IMR-90 (cell line): ENCODE measurements at regions not wholly inside any gene's neighbourhood (a gene's known extent, or its start where the extent isn't known, plus 50 kb on each side); places are given as distances from the start of the nearest gene placed in this dataset.
"Not testable (repeated sequence)": the region's sequence is repeated elsewhere in the genome, so short reads cannot be mapped to it uniquely, and the experiment has no call there.

ENCODE experiments used
- ATAC-seq: fragments of 200-7000 bp; cut with Tn5 transposase; 2 replicates; pipeline ENCODE4 v1.9.1; 2020; ENCODE audit warnings: low read depth, mild to moderate bottlenecking, moderate library complexity
- BruUV-seq: library from RNA; stranded (reverse); fragments of 400-500 nt; replicated peaks from 2 replicates; lab custom pipeline; 2021; lab: Mats Ljungman, UMichigan
- CTCF ChIA-PET: fragments of 300-600 bp; formaldehyde crosslinking; extraction: SDS; loops from one replicate; lab custom pipeline; 2021; ENCODE audit warnings: antibody characterized with exemption; lab: Yijun Ruan, JAX
- POLR2A ChIA-PET: fragments of 300-600 bp; sonication (Branson Sonifier 250); formaldehyde crosslinking; loops from one replicate; lab custom pipeline; 2022; ENCODE audit warnings: antibody characterized with exemption; ENCODE audit not compliant: unreplicated experiment; lab: Charles Lee
- DNase-seq: peaks from one replicate; pipeline ENCODE4 v3.0.0; 2013
- H2AFZ ChIP-seq: replicated peaks from 2 replicates; pipeline ENCODE3; 2013; ENCODE audit warnings: low read length, mild to moderate bottlenecking; ENCODE audit not compliant: poor library complexity
- H2AK5ac ChIP-seq: 2 replicates; pipeline ENCODE4 v1.6.1; 2013; ENCODE audit warnings: low read depth, low read length, inconsistent platforms
- H2AK9ac ChIP-seq: replicated peaks from 2 replicates; pipeline ENCODE3; 2013; ENCODE audit warnings: mild to moderate bottlenecking, low read depth, low read length, moderate library complexity; ENCODE audit not compliant: poor library complexity
- H2BK120ac ChIP-seq: 2 replicates; pipeline ENCODE4 v1.6.1; 2013; ENCODE audit warnings: low read depth, low read length, inconsistent platforms
- H2BK15ac ChIP-seq: 3 replicates; pipeline ENCODE4 v1.6.1; 2013; ENCODE audit warnings: low read depth, low read length, inconsistent platforms
- H2BK20ac ChIP-seq: 2 replicates; pipeline ENCODE4 v1.6.1; 2013; ENCODE audit warnings: low read depth, mild to moderate bottlenecking, inconsistent platforms, low read length, moderate library complexity
- H2BK5ac ChIP-seq: 2 replicates; pipeline ENCODE4 v1.6.1; 2013; ENCODE audit warnings: mild to moderate bottlenecking, low read depth, low read length, inconsistent platforms; ENCODE audit not compliant: poor library complexity, severe bottlenecking
- H3K14ac ChIP-seq: replicated peaks from 2 replicates; pipeline ENCODE4 v1.6.1; 2013; ENCODE audit warnings: low read depth, low read length, inconsistent platforms
- H3K18ac ChIP-seq: 2 replicates; pipeline ENCODE4 v1.6.1; 2013; ENCODE audit warnings: low read depth, low read length, control low read depth
- H3K23ac ChIP-seq: 2 replicates; pipeline ENCODE4 v1.6.1; 2013; ENCODE audit warnings: low read depth, low read length, inconsistent platforms
- H3K27ac ChIP-seq: 2 replicates; pipeline ENCODE4 v1.5.1; 2013; ENCODE audit warnings: mild to moderate bottlenecking, control low read depth, low read length; ENCODE audit not compliant: insufficient read depth
- H3K27me3 ChIP-seq: 2 replicates; pipeline ENCODE4 v1.6.1; 2013; ENCODE audit warnings: low read length; ENCODE audit not compliant: control insufficient read depth, insufficient read depth
- H3K36me3 ChIP-seq: 2 replicates; pipeline ENCODE4 v1.6.1; 2013; ENCODE audit warnings: low read length, mixed read lengths; ENCODE audit not compliant: control insufficient read depth, insufficient read depth
- H3K4ac ChIP-seq: 2 replicates; pipeline ENCODE4 v1.6.1; 2013; ENCODE audit warnings: low read depth, low read length, inconsistent platforms
- H3K4me1 ChIP-seq: 2 replicates; pipeline ENCODE4 v1.6.1; 2013; ENCODE audit warnings: low read length, mixed read lengths; ENCODE audit not compliant: control insufficient read depth, insufficient read depth
- H3K4me2 ChIP-seq: 2 replicates; pipeline ENCODE4 v1.6.1; 2013; ENCODE audit warnings: low read depth, mild to moderate bottlenecking, control low read depth, low read length, moderate library complexity
- H3K4me3 ChIP-seq: 2 replicates; pipeline ENCODE4 v1.5.1; 2013; ENCODE audit warnings: low read depth, mild to moderate bottlenecking, control low read depth, low read length, moderate library complexity; ENCODE audit not compliant: insufficient read depth
- H3K56ac ChIP-seq: 2 replicates; pipeline ENCODE4 v1.6.1; 2013; ENCODE audit warnings: low read length, inconsistent platforms; ENCODE audit not compliant: insufficient read depth; ENCODE audit errors: extremely low read depth
- H3K79me1 ChIP-seq, 2 experiments: 2 replicates each; pipeline ENCODE4 v1.6.1; 2013; ENCODE audit warnings: low read length in 2 of 2, inconsistent platforms in 1 of 2, low read depth in 1 of 2
- H3K9ac ChIP-seq: 2 replicates; pipeline ENCODE4 v1.6.1; 2013; ENCODE audit warnings: low read depth, low read length, control low read depth
- H3K9me1 ChIP-seq: 2 replicates; pipeline ENCODE4 v1.6.1; 2013; ENCODE audit warnings: low read length, inconsistent platforms; ENCODE audit not compliant: insufficient read depth
- H3K9me3 ChIP-seq: 2 replicates; pipeline ENCODE4 v1.6.1; 2013; ENCODE audit warnings: low read length; ENCODE audit not compliant: control insufficient read depth, insufficient read depth
- H4K20me1 ChIP-seq: 2 replicates; pipeline ENCODE4 v1.6.1; 2013; ENCODE audit warnings: low read length, inconsistent platforms; ENCODE audit not compliant: insufficient read depth
- H4K5ac ChIP-seq: 2 replicates; pipeline ENCODE4 v1.6.1; 2013; ENCODE audit warnings: mild to moderate bottlenecking, low read depth, low read length, control low read depth
- H4K8ac ChIP-seq, 2 experiments: 2 replicates each; pipeline ENCODE4 v1.6.1; 2013; ENCODE audit warnings: low read depth in 2 of 2, low read length in 2 of 2, control low read depth in 1 of 2, inconsistent platforms in 1 of 2
- H4K91ac ChIP-seq: 2 replicates; pipeline ENCODE4 v1.6.1; 2013; ENCODE audit warnings: low read depth, low read length, inconsistent platforms; ENCODE audit not compliant: insufficient read depth
- WGBS, 2 experiments: methylation state at CpG; one replicate each; pipeline versions ENCODE4 v1.1.5 to v1.1.7; 2013; ENCODE audit warnings: missing lambda C conversion rate in 2 of 2; ENCODE audit not compliant: insufficient read length in 1 of 2; ENCODE audit errors: extremely low coverage in 2 of 2; 5-methylcytosine and 5-hydroxymethylcytosine counted together
- dilution Hi-C: fragments of 300-500 bp; cut with HindIII; formaldehyde crosslinking; loops from one replicate; pipeline ENCODE4 v1.14.3; 2018; ENCODE audit warnings: low sequenced_read_pairs; ENCODE audit not compliant: unreplicated experiment
- in situ Hi-C: fragments of 300-500 bp; cut with MboI; formaldehyde crosslinking; loops from 3 replicates; pipeline ENCODE4 v1.14.3; 2019; ENCODE audit warnings: low sequenced_read_pairs, inconsistent platforms, mixed read lengths
- intact Hi-C: fragments of 100-400 bp; cut with micrococcal nuclease; formaldehyde crosslinking; loops from 2 replicates; pipeline ENCODE4 v1.10.0; 2022

- H3K4me2 ChIP-seq, H4K91ac ChIP-seq, H4K5ac ChIP-seq, H3K36me3 ChIP-seq, dilution Hi-C loops, H2AK5ac ChIP-seq, H2BK20ac ChIP-seq, H3K27ac ChIP-seq, H2BK15ac ChIP-seq, H3K9ac ChIP-seq, H3K9me1 ChIP-seq, H3K79me1 ChIP-seq, DNase-seq, H3K14ac ChIP-seq, H3K23ac ChIP-seq, H3K27me3 ChIP-seq, ATAC-seq, H3K4me3 ChIP-seq, POLR2A ChIA-PET, BruUV-seq, H3K4ac ChIP-seq, H3K4me1 ChIP-seq, H3K56ac ChIP-seq, in situ Hi-C loops, H2BK120ac ChIP-seq, H3K18ac ChIP-seq, intact Hi-C loops, H2BK5ac ChIP-seq, H4K8ac ChIP-seq, H2AFZ ChIP-seq, H4K20me1 ChIP-seq, H2AK9ac ChIP-seq, CTCF ChIA-PET: not testable (repeated sequence)
- WGBS, 2 experiments, result no CpG with 5 or more reads among the region's 9 CpGs
- peaks cover 18% of the 10 kb centered on the region for H3K9me3 ChIP-seq
These were observed 1387.5 kb downstream of the AACS start for GRCh38 chr12:126452686-126453085.
